ENCODE measurements at regions not wholly inside any gene's neighbourhood (a gene's known extent, or its start where the extent isn't known, plus 50 kb on each side); places are given as distances from the start of the nearest gene placed in this dataset.

- H3K9me3 ChIP-seq (ENCODE audit: control insufficient read depth, low read length) = no peaks in the 10 kb centered on the region
- no peaks in the 10 kb centered on the region for H3K4me1 ChIP-seq (ENCODE audit: control insufficient read depth, insufficient read depth, low read length)
- no peak overlapping the region for H3K4me3 ChIP-seq (ENCODE audit: low read length)
- no peaks in the 10 kb centered on the region for H3K36me3 ChIP-seq (ENCODE audit: control insufficient read depth, insufficient read depth, low read length)
- no peak overlapping the region for H3K9ac ChIP-seq (ENCODE audit: low read length)
- peaks cover 5% of the 10 kb centered on the region for H3K27me3 ChIP-seq (ENCODE audit: control insufficient read depth, insufficient read depth, low read length)
Measured at GRCh38 chr11:15300341-15300740, 185.6 kb downstream of the INSC start.

- H3K4me3 ChIP-seq (ENCODE audit: low read length) = no peak overlapping the region
- no peaks in the 10 kb centered on the region for H3K4me1 ChIP-seq (ENCODE audit: control insufficient read depth, insufficient read depth, low read length)
- H3K9ac ChIP-seq (ENCODE audit: low read length) = no peak overlapping the region
- no peaks in the 10 kb centered on the region for H3K27me3 ChIP-seq (ENCODE audit: control insufficient read depth, insufficient read depth, low read length)
- no peaks in the 10 kb centered on the region for H3K36me3 ChIP-seq (ENCODE audit: control insufficient read depth, insufficient read depth, low read length)
- H3K9me3 ChIP-seq (ENCODE audit: control insufficient read depth, low read length) = no peaks in the 10 kb centered on the region
Measured at GRCh38 chr11:15307619-15308024, 192.9 kb downstream of the INSC start.

GRCh38 chr11:15308840-15309239, 194.1 kb downstream of the INSC start:
- H3K4me1 ChIP-seq (ENCODE audit: control insufficient read depth, insufficient read depth, low read length) = no peaks in the 10 kb centered on the region
- no peak overlapping the region for H3K4me3 ChIP-seq (ENCODE audit: low read length)
- no peaks in the 10 kb centered on the region for H3K27me3 ChIP-seq (ENCODE audit: control insufficient read depth, insufficient read depth, low read length)
- no peaks in the 10 kb centered on the region for H3K36me3 ChIP-seq (ENCODE audit: control insufficient read depth, insufficient read depth, low read length)
- H3K9ac ChIP-seq (ENCODE audit: low read length) = no peak overlapping the region
- no peaks in the 10 kb centered on the region for H3K9me3 ChIP-seq (ENCODE audit: control insufficient read depth, low read length)

GRCh38 chr11:15309296-15309695, 194.6 kb downstream of the INSC start:
- Histone ChIP-seq H3K4me3 (ENCODE audit: low read length) (no peak overlapping the region), H3K9me3 (ENCODE audit: control insufficient read depth, low read length) (no peaks in the 10 kb centered on the region), H3K9ac (ENCODE audit: low read length) (no peak overlapping the region), H3K36me3 (ENCODE audit: control insufficient read depth, insufficient read depth, low read length) (no peaks in the 10 kb centered on the region), H3K27me3 (ENCODE audit: control insufficient read depth, insufficient read depth, low read length) (no peaks in the 10 kb centered on the region), H3K4me1 (ENCODE audit: control insufficient read depth, insufficient read depth, low read length) (no peaks in the 10 kb centered on the region)

GRCh38 chr11:15313862-15314261, 199.1 kb downstream of the INSC start:
- Histone ChIP-seq H3K36me3 (ENCODE audit: control insufficient read depth, insufficient read depth, low read length) (no peaks in the 10 kb centered on the region), H3K27me3 (ENCODE audit: control insufficient read depth, insufficient read depth, low read length) (no peaks in the 10 kb centered on the region), H3K4me3 (ENCODE audit: low read length) (no peak overlapping the region), H3K9ac (ENCODE audit: low read length) (no peak overlapping the region), H3K9me3 (ENCODE audit: control insufficient read depth, low read length) (no peaks in the 10 kb centered on the region), H3K4me1 (ENCODE audit: control insufficient read depth, insufficient read depth, low read length) (no peaks in the 10 kb centered on the region)

GRCh38 chr11:15318814-15319213, 204.1 kb downstream of the INSC start:
- H3K4me1 ChIP-seq (ENCODE audit: control insufficient read depth, insufficient read depth, low read length) = no peaks in the 10 kb centered on the region
- H3K9ac ChIP-seq (ENCODE audit: low read length) = no peak overlapping the region
- no peaks in the 10 kb centered on the region for H3K9me3 ChIP-seq (ENCODE audit: control insufficient read depth, low read length)
- no peak overlapping the region for H3K4me3 ChIP-seq (ENCODE audit: low read length)
- H3K36me3 ChIP-seq (ENCODE audit: control insufficient read depth, insufficient read depth, low read length) = no peaks in the 10 kb centered on the region
- no peaks in the 10 kb centered on the region for H3K27me3 ChIP-seq (ENCODE audit: control insufficient read depth, insufficient read depth, low read length)

- Histone ChIP-seq H3K4me3 (ENCODE audit: low read length) (no peak overlapping the region), H3K27me3 (ENCODE audit: control insufficient read depth, insufficient read depth, low read length) (no peaks in the 10 kb centered on the region), H3K9ac (ENCODE audit: low read length) (no peak overlapping the region), H3K36me3 (ENCODE audit: control insufficient read depth, insufficient read depth, low read length) (no peaks in the 10 kb centered on the region), H3K4me1 (ENCODE audit: control insufficient read depth, insufficient read depth, low read length) (no peaks in the 10 kb centered on the region), H3K9me3 (ENCODE audit: control insufficient read depth, low read length) (no peaks in the 10 kb centered on the region)
Measured at GRCh38 chr11:15326520-15326919, 211.8 kb downstream of the INSC start.

- H3K27me3 ChIP-seq (ENCODE audit: control insufficient read depth, insufficient read depth, low read length) = no peaks in the 10 kb centered on the region
- no peaks in the 10 kb centered on the region for H3K36me3 ChIP-seq (ENCODE audit: control insufficient read depth, insufficient read depth, low read length)
- H3K9ac ChIP-seq (ENCODE audit: low read length) = no peak overlapping the region
- H3K4me3 ChIP-seq (ENCODE audit: low read length) = no peak overlapping the region
- H3K4me1 ChIP-seq (ENCODE audit: control insufficient read depth, insufficient read depth, low read length) = no peaks in the 10 kb centered on the region
- no peaks in the 10 kb centered on the region for H3K9me3 ChIP-seq (ENCODE audit: control insufficient read depth, low read length)
Measured at GRCh38 chr11:15327786-15328231, 213.1 kb downstream of the INSC start.

- H3K27me3 ChIP-seq (ENCODE audit: control insufficient read depth, insufficient read depth, low read length) = peaks cover 5% of the 10 kb centered on the region
Measured at GRCh38 chr11:15333407-15333806, 218.7 kb downstream of the INSC start.

GRCh38 chr11:15334766-15335165, 220.0 kb downstream of the INSC start:
- no peak overlapping the region for H3K9ac ChIP-seq (ENCODE audit: low read length)
- peaks cover 5% of the 10 kb centered on the region for H3K27me3 ChIP-seq (ENCODE audit: control insufficient read depth, insufficient read depth, low read length)
- no peaks in the 10 kb centered on the region for H3K36me3 ChIP-seq (ENCODE audit: control insufficient read depth, insufficient read depth, low read length)
- H3K4me1 ChIP-seq (ENCODE audit: control insufficient read depth, insufficient read depth, low read length) = no peaks in the 10 kb centered on the region
- no peaks in the 10 kb centered on the region for H3K9me3 ChIP-seq (ENCODE audit: control insufficient read depth, low read length)
- H3K4me3 ChIP-seq (ENCODE audit: low read length) = no peak overlapping the region

More at GRCh38 chr11:15333407-15333806, 218.7 kb downstream of the INSC start:
- Histone ChIP-seq H3K36me3 (ENCODE audit: control insufficient read depth, insufficient read depth, low read length) (no peaks in the 10 kb centered on the region), H3K9me3 (ENCODE audit: control insufficient read depth, low read length) (no peaks in the 10 kb centered on the region), H3K4me1 (ENCODE audit: control insufficient read depth, insufficient read depth, low read length) (no peaks in the 10 kb centered on the region), H3K4me3 (ENCODE audit: low read length) (no peak overlapping the region), H3K9ac (ENCODE audit: low read length) (no peak overlapping the region)

- no peaks in the 10 kb centered on the region for H3K9me3 ChIP-seq (ENCODE audit: control insufficient read depth, low read length)
- peaks cover 5% of the 10 kb centered on the region for H3K27me3 ChIP-seq (ENCODE audit: control insufficient read depth, insufficient read depth, low read length)
- H3K4me3 ChIP-seq (ENCODE audit: low read length) = no peak overlapping the region
- H3K4me1 ChIP-seq (ENCODE audit: control insufficient read depth, insufficient read depth, low read length) = no peaks in the 10 kb centered on the region
- H3K36me3 ChIP-seq (ENCODE audit: control insufficient read depth, insufficient read depth, low read length) = no peaks in the 10 kb centered on the region
- H3K9ac ChIP-seq (ENCODE audit: low read length) = no peak overlapping the region
Measured at GRCh38 chr11:15336021-15336420, 221.3 kb downstream of the INSC start.

GRCh38 chr11:15339302-15339701, 224.6 kb downstream of the INSC start:
- H3K4me1 ChIP-seq (ENCODE audit: control insufficient read depth, insufficient read depth, low read length) = no peaks in the 10 kb centered on the region
- H3K36me3 ChIP-seq (ENCODE audit: control insufficient read depth, insufficient read depth, low read length) = no peaks in the 10 kb centered on the region
- peaks cover 7% of the 10 kb centered on the region for H3K27me3 ChIP-seq (ENCODE audit: control insufficient read depth, insufficient read depth, low read length)
- H3K4me3 ChIP-seq (ENCODE audit: low read length) = no peak overlapping the region
- no peaks in the 10 kb centered on the region for H3K9me3 ChIP-seq (ENCODE audit: control insufficient read depth, low read length)
- H3K9ac ChIP-seq (ENCODE audit: low read length) = no peak overlapping the region

- no peaks in the 10 kb centered on the region for H3K36me3 ChIP-seq (ENCODE audit: control insufficient read depth, insufficient read depth, low read length)
- peaks cover 6% of the 10 kb centered on the region for H3K27me3 ChIP-seq (ENCODE audit: control insufficient read depth, insufficient read depth, low read length)
- no peak overlapping the region for H3K4me3 ChIP-seq (ENCODE audit: low read length)
- H3K4me1 ChIP-seq (ENCODE audit: control insufficient read depth, insufficient read depth, low read length) = no peaks in the 10 kb centered on the region
- H3K9ac ChIP-seq (ENCODE audit: low read length) = no peak overlapping the region
- H3K9me3 ChIP-seq (ENCODE audit: control insufficient read depth, low read length) = no peaks in the 10 kb centered on the region
Measured at GRCh38 chr11:15341587-15341986, 226.9 kb downstream of the INSC start.
